ENCODE measurements at regions not wholly inside any gene's neighbourhood (a gene's known extent, or its start where the extent isn't known, plus 50 kb on each side); places are given as distances from the start of the nearest gene placed in this dataset.
"Not testable (repeated sequence)": the region's sequence is repeated elsewhere in the genome, so short reads cannot be mapped to it uniquely, and the experiment has no call there.

- H3K4me1 Mint-ChIP-seq = no peaks in the 10 kb centered on the region
- DNase-seq (no peak), ATAC-seq (no peak)
- H3K27ac Mint-ChIP-seq = no peak overlapping the region
- H3K36me3 Mint-ChIP-seq (ENCODE audit: low read depth) = no peaks in the 10 kb centered on the region
- no peak overlapping the region for H3K4me3 Mint-ChIP-seq
- no peaks in the 10 kb centered on the region for H3K9me3 Mint-ChIP-seq
- H3K27me3 Mint-ChIP-seq = no peaks in the 10 kb centered on the region
Measured at GRCh38 chr5:124178050-124178449, 568.4 kb downstream of the ZNF608 start.

DNA sequence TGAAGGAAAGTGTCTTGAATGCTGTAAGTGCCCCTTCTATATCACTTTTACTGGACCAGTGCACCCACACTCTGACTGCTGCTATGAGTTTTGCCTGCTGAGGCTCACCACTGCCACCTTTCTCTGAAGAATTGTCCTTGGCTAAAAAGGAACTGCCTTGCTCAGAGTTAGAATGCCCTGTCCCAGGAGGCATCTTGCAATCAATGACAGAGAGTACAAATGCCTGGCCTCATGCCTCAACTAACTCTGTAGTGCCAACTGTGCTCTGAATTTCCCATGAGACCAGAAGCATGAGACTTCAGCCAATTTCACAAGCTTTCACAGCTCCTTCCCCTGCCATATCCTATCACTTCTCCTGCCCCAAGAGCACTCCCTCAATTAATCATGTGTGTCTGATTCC lies 569.7 kb downstream of the ZNF608 start:
- DNase-seq (no peak), ATAC-seq (no peak)
- Mint-ChIP-seq H3K9me3 (peaks cover 10% of the 10 kb centered on the region), H3K27ac (no peak overlapping the region), H3K36me3 (ENCODE audit: low read depth) (no peaks in the 10 kb centered on the region), H3K4me3 (no peak overlapping the region), H3K27me3 (no peaks in the 10 kb centered on the region), H3K4me1 (no peaks in the 10 kb centered on the region)

DNA sequence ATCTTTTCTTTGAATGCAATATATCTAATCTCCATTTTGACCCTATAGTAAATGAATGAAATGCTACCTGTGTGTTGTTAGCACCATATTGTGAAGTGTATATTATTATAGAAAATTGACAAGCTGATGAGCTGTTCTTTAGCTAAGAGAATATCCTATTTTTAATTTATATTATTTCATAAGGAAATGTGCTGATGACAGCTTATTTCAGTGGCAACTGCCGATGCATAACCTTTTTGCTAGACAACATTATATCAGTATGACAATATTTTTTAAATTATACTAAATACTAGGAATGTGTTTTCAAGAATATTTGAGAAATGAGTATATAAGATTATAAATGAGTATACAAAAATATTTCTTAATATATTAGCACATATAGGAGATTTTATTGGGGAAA lies 573.1 kb downstream of the ZNF608 start:
- DNase-seq (no peak), ATAC-seq (no peak)
- Mint-ChIP-seq H3K36me3 (ENCODE audit: low read depth) (no peaks in the 10 kb centered on the region), H3K9me3 (peaks cover 19% of the 10 kb centered on the region), H3K4me1 (no peaks in the 10 kb centered on the region), H3K27ac (no peak overlapping the region), H3K4me3 (no peak overlapping the region), H3K27me3 (no peaks in the 10 kb centered on the region)

DNA sequence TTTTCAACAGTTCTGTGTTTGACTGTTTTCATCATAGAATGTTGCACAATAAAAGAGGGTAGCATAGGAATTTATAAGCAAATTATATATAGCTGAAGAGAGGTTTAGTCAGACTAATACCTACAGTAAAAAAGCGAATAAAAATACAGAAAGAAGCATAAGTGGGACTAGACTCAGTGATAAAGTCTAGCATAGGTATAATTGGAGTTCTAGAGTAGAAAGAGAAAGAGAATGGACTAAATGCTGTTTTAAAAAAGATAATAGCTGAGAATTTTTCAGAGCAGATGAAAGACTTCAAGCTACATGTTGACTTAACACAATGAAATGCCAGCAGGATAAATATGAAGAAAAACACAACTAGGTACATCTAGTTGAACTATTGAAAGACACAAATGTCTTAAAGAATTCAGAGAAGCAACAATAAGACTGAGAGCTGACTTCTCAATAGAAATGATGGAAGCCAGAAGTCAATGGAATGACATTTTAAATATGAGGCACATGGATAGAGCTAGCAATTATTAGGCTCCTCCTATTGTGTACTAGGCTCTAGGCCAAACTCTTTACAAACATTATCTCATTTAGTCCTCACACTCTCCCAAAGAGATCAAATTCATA lies 573.9 kb downstream of the ZNF608 start:
- Mint-ChIP-seq H3K27ac (no peak overlapping the region), H3K4me1 (no peaks in the 10 kb centered on the region), H3K36me3 (ENCODE audit: low read depth) (no peaks in the 10 kb centered on the region), H3K27me3 (no peaks in the 10 kb centered on the region), H3K4me3 (no peak overlapping the region), H3K9me3 (peaks cover 19% of the 10 kb centered on the region)
- ATAC-seq (no peak), DNase-seq (no peak)

- not testable (repeated sequence) for H3K4me1 Mint-ChIP-seq; H3K27ac Mint-ChIP-seq; H3K36me3 Mint-ChIP-seq (ENCODE audit: low read depth); H3K4me3 Mint-ChIP-seq; ATAC-seq; H3K27me3 Mint-ChIP-seq; DNase-seq
- H3K9me3 Mint-ChIP-seq = peaks cover 19% of the 10 kb centered on the region
Measured at GRCh38 chr5:124168093-124168492, 578.3 kb downstream of the ZNF608 start.

GRCh38 chr5:124162767-124163532 lies 583.5 kb downstream of the ZNF608 start:
- H3K27ac Mint-ChIP-seq = no peak overlapping the region
- H3K36me3 Mint-ChIP-seq (ENCODE audit: low read depth) = no peaks in the 10 kb centered on the region
- H3K9me3 Mint-ChIP-seq = no peaks in the 10 kb centered on the region
- no peaks in the 10 kb centered on the region for H3K27me3 Mint-ChIP-seq
- ATAC-seq (peak; percentile 33), DNase-seq (peak; percentile 10)
- peaks cover 14% of the 10 kb centered on the region for H3K4me1 Mint-ChIP-seq
- no peak overlapping the region for H3K4me3 Mint-ChIP-seq

DNA sequence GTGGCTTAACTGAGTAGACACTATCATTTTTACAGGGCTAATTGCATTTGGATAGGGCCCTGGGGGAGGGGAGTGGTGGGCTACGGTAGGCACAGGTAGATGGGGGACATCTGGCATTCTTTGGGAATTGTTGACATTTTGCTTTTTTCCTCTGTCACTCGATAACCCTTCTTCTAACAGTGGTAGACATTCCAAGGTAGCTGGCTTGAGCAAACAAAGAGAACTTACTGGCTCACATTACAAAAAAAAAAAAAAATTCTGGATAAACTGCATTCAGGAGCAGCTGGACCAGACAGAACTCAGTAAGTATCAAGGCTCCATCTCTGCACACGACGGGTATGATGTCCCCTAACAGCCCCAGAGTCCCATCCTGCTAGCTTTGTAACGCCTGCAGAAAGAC lies 585.2 kb downstream of the ZNF608 start:
- DNase-seq = no peak
- Mint-ChIP-seq H3K4me1 (peaks cover 21% of the 10 kb centered on the region), H3K27ac (no peak overlapping the region), H3K4me3 (no peak overlapping the region), H3K36me3 (ENCODE audit: low read depth) (no peaks in the 10 kb centered on the region), H3K9me3 (no peaks in the 10 kb centered on the region), H3K27me3 (no peaks in the 10 kb centered on the region)
- no peak for ATAC-seq

DNA sequence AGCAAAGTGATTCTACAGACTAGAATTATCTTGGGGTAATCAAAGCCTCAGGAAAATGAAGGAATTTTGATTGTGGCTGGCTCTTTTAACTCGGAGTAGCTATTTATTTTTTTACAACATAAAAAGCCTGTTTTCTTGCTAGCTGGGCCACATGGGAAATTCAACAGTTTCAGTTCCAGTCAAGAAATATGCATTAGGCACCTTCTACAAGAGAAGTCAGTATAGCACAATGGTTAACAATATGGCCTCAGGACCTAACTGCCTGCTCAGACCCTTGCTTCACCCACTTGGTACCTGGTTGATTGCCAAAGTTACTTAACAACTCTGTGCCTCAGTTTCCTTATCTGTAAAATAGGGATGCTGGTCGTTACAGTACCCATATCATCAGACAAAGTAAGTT lies 586.2 kb downstream of the ZNF608 start:
- H3K4me3 Mint-ChIP-seq = no peak overlapping the region
- peaks cover 7% of the 10 kb centered on the region for H3K9me3 Mint-ChIP-seq
- H3K36me3 Mint-ChIP-seq (ENCODE audit: low read depth) = no peaks in the 10 kb centered on the region
- ATAC-seq (no peak), DNase-seq (no peak)
- H3K27ac Mint-ChIP-seq = no peak overlapping the region
- H3K27me3 Mint-ChIP-seq = no peaks in the 10 kb centered on the region
- peaks cover 21% of the 10 kb centered on the region for H3K4me1 Mint-ChIP-seq

- Mint-ChIP-seq H3K27ac (no peak overlapping the region), H3K27me3 (no peaks in the 10 kb centered on the region), H3K4me1 (peaks cover 12% of the 10 kb centered on the region), H3K9me3 (peaks cover 9% of the 10 kb centered on the region), H3K4me3 (peak overlapping the region; percentile 29), H3K36me3 (ENCODE audit: low read depth) (peaks cover 3% of the 10 kb centered on the region)
- DNase-seq = no peak
- ATAC-seq = no peak
Measured at GRCh38 chr5:124157320-124157719, 589.1 kb downstream of the ZNF608 start.

- Mint-ChIP-seq H3K27ac (no peak overlapping the region), H3K9me3 (peaks cover 9% of the 10 kb centered on the region), H3K36me3 (ENCODE audit: low read depth) (peaks cover 3% of the 10 kb centered on the region), H3K4me1 (peaks cover 12% of the 10 kb centered on the region), H3K27me3 (no peaks in the 10 kb centered on the region), H3K4me3 (no peak overlapping the region)
- ATAC-seq (no peak), DNase-seq (no peak)
Measured at GRCh38 chr5:124156415-124156996, 589.9 kb downstream of the ZNF608 start.

- no peak for DNase-seq
- H3K9me3 Mint-ChIP-seq = peaks cover 15% of the 10 kb centered on the region
- H3K27me3 Mint-ChIP-seq = no peaks in the 10 kb centered on the region
- H3K4me3 Mint-ChIP-seq = no peak overlapping the region
- H3K27ac Mint-ChIP-seq = no peak overlapping the region
- peaks cover 12% of the 10 kb centered on the region for H3K4me1 Mint-ChIP-seq
- no peak for ATAC-seq
- peaks cover 3% of the 10 kb centered on the region for H3K36me3 Mint-ChIP-seq (ENCODE audit: low read depth)
Measured at GRCh38 chr5:124154714-124155113, 591.7 kb downstream of the ZNF608 start.

DNA sequence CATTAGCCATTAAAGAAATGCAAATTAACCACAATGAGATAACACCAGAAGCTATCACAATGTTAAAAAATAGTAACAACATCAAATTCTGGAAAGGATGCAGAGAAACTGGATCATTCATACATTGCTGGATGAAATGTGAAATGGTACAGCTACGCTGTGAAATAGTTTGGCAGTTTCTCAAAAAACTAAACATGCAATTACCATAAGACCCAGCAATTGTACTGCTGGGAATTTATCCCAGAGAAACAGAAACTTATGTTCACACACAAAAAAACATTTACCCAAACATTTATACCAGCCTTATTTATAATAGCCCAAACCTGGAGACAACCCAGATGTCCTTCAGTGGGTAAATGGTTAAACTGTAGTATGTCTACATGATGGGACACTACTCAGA lies 592.9 kb downstream of the ZNF608 start:
- H3K4me1 Mint-ChIP-seq = peaks cover 7% of the 10 kb centered on the region
- ATAC-seq (no peak), DNase-seq (no peak)
- peaks cover 3% of the 10 kb centered on the region for H3K36me3 Mint-ChIP-seq (ENCODE audit: low read depth)
- H3K27ac Mint-ChIP-seq = no peak overlapping the region
- no peaks in the 10 kb centered on the region for H3K27me3 Mint-ChIP-seq
- peaks cover 15% of the 10 kb centered on the region for H3K9me3 Mint-ChIP-seq
- H3K4me3 Mint-ChIP-seq = no peak overlapping the region

GRCh38 chr5:124148574-124148973 lies 597.9 kb downstream of the ZNF608 start:
- Mint-ChIP-seq H3K27me3 (no peaks in the 10 kb centered on the region), H3K27ac (no peak overlapping the region), H3K4me3 (no peak overlapping the region), H3K4me1 (no peaks in the 10 kb centered on the region), H3K9me3 (peaks cover 6% of the 10 kb centered on the region), H3K36me3 (ENCODE audit: low read depth) (no peaks in the 10 kb centered on the region)
- DNase-seq = no peak
- no peak for ATAC-seq

- no peaks in the 10 kb centered on the region for H3K36me3 Mint-ChIP-seq (ENCODE audit: low read depth)
- DNase-seq (no peak), ATAC-seq (no peak)
- H3K4me1 Mint-ChIP-seq = no peaks in the 10 kb centered on the region
- no peak overlapping the region for H3K4me3 Mint-ChIP-seq
- H3K27me3 Mint-ChIP-seq = no peaks in the 10 kb centered on the region
- H3K27ac Mint-ChIP-seq = no peak overlapping the region
- H3K9me3 Mint-ChIP-seq = peaks cover 10% of the 10 kb centered on the region
Measured at GRCh38 chr5:124140060-124140459, 606.4 kb downstream of the ZNF608 start.

GRCh38 chr5:124139477-124139876 lies 607.0 kb downstream of the ZNF608 start:
- no peak overlapping the region for H3K27ac Mint-ChIP-seq
- no peak for ATAC-seq

More at GRCh38 chr5:124139477-124139876, 607.0 kb downstream of the ZNF608 start:
- DNase-seq = no peak
- H3K4me1 Mint-ChIP-seq = no peaks in the 10 kb centered on the region
- H3K9me3 Mint-ChIP-seq = peaks cover 10% of the 10 kb centered on the region
- H3K36me3 Mint-ChIP-seq (ENCODE audit: low read depth) = no peaks in the 10 kb centered on the region
- no peaks in the 10 kb centered on the region for H3K27me3 Mint-ChIP-seq
- no peak overlapping the region for H3K4me3 Mint-ChIP-seq
